Adrenal gland (tissue), 5 donors: ENCODE measurements at regions not wholly inside any gene's neighbourhood (a gene's known extent, or its start where the extent isn't known, plus 50 kb on each side); places are given as distances from the start of the nearest gene placed in this dataset.

Experiments
- CTCF ChIP-seq, 6 experiments: fragments of 450-650 bp in 4 of 6; fragments of 200-600 bp in 2 of 6; sonication (generic) in 1 of 6; IDR thresholded peaks; 1 replicate in 5 of 6; 2 replicates in 1 of 6; pipeline versions ENCODE4 v1.5.1 to v1.8.0; 2016 to 2021; ENCODE audit warnings: antibody characterized with exemption in 6 of 6, mild to moderate bottlenecking in 2 of 6, moderate library complexity in 1 of 6
- POLR2A ChIP-seq, 2 donors: fragments of 450-650 bp; IDR thresholded peaks; one replicate each; pipeline ENCODE4 v1.6.1; 2017; ENCODE audit warnings: antibody characterized with exemption in 2 of 2, mild to moderate bottlenecking in 2 of 2, moderate library complexity in 1 of 2
- donor health status: DM: no; HTN: no; CAD: no.

DNA sequence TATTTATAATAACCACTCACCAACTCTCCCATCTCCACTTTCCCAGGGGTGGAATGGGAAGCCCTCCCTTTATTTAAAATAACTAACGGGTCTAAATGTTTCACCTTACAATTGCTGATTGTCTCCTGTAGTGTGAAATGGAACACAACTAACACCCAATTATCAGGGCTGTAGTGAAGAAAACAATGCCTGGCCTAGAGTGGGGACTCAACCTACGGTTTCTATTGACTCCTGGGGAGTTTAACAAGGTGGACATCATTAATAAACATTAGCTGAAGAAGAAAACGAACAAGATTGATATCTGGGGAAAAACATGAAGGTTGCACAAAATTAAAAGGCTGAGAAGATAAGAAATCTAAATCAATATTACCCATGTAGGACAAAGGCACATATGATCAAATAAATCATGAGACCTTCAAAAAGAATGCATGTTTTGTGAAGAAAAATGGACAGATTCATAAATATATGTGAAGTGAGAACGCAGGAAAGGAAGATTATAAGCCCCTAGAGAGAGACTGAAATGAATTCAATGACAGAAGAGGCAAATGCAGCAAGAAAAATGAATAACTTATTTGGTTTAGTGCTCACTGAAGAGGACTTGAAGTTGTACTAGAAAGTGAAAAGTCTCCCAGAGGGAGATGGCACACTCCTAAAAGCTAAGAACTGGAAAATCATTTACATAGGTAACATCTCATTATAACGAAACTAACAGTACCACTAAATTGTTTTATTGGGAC lies 593.0 kb upstream of the AADAT start:
- TF ChIP-seq CTCF (IDR thresholded peaks at IDR 0.05) (no peak), POLR2A (IDR thresholded peaks at IDR 0.05) (no peak)
